GM21619 (cell line): ENCODE measurements at regions not wholly inside any gene's neighbourhood (a gene's known extent, or its start where the extent isn't known, plus 50 kb on each side); places are given as distances from the start of the nearest gene placed in this dataset.
"Not testable (repeated sequence)": the region's sequence is repeated elsewhere in the genome, so short reads cannot be mapped to it uniquely, and the experiment has no call there.

ENCODE experiments used
- ATAC-seq: cut with Tn5 transposase; IDR thresholded peaks from one replicate; pipeline ENCODE4 v1.9.1; 2021; ENCODE audit not compliant: unreplicated experiment

GRCh38 chr17:70564006-70564620, 394.8 kb downstream of the KCNJ2 start:
- no peak for ATAC-seq

GRCh38 chr17:70569128-70569527, 399.8 kb downstream of the KCNJ2 start:
- no peak for ATAC-seq

- no peak for ATAC-seq
These were observed 408.1 kb downstream of the KCNJ2 start for GRCh38 chr17:70577456-70577855.

- no peak for ATAC-seq
These were observed 412.1 kb downstream of the KCNJ2 start for GRCh38 chr17:70581459-70581858.

- ATAC-seq = no peak
These were observed 413.4 kb downstream of the KCNJ2 start for GRCh38 chr17:70582777-70583176.

GRCh38 chr17:70584255-70584654, 414.9 kb downstream of the KCNJ2 start:
- ATAC-seq = no peak

- ATAC-seq = no peak
These were observed 418.7 kb downstream of the KCNJ2 start for GRCh38 chr17:70588003-70588402.

GRCh38 chr17:70597774-70598173, 428.4 kb downstream of the KCNJ2 start:
- ATAC-seq = no peak

- no peak for ATAC-seq
These were observed 429.9 kb downstream of the KCNJ2 start for GRCh38 chr17:70599198-70599597.

GRCh38 chr17:70599945-70600344, 430.6 kb downstream of the KCNJ2 start:
- not testable (repeated sequence) for ATAC-seq

GRCh38 chr17:70603226-70603625, 433.9 kb downstream of the KCNJ2 start:
- no peak for ATAC-seq

GRCh38 chr17:70604854-70605253, 435.5 kb downstream of the KCNJ2 start:
- ATAC-seq = no peak

- ATAC-seq = no peak
These were observed 436.8 kb downstream of the KCNJ2 start for GRCh38 chr17:70606086-70606485.

- no peak for ATAC-seq
These were observed 438.9 kb downstream of the KCNJ2 start for GRCh38 chr17:70608193-70608592.

GRCh38 chr17:70608957-70609356, 439.6 kb downstream of the KCNJ2 start:
- ATAC-seq = no peak

GRCh38 chr17:70609566-70609965, 440.2 kb downstream of the KCNJ2 start:
- no peak for ATAC-seq

- ATAC-seq = no peak
These were observed 440.8 kb downstream of the KCNJ2 start for GRCh38 chr17:70610161-70610560.

- ATAC-seq = no peak
These were observed 444.3 kb downstream of the KCNJ2 start for GRCh38 chr17:70613681-70614080.

GRCh38 chr17:70615831-70616230, 446.5 kb downstream of the KCNJ2 start:
- no peak for ATAC-seq

GRCh38 chr17:70618641-70619040, 449.3 kb downstream of the KCNJ2 start:
- ATAC-seq = no peak

GRCh38 chr17:70621566-70621965, 452.2 kb downstream of the KCNJ2 start:
- ATAC-seq = no peak

GRCh38 chr17:70622368-70623260, 453.3 kb downstream of the KCNJ2 start:
- ATAC-seq = no peak
